ENCODE measurements at regions not wholly inside any gene's neighbourhood (a gene's known extent, or its start where the extent isn't known, plus 50 kb on each side); places are given as distances from the start of the nearest gene placed in this dataset.

GRCh38 chr12:29983851-29984250, 200.1 kb upstream of the TMTC1 start:
- dilution Hi-C loops (cut with HindIII; ENCODE audit: low sequenced_read_pairs, unreplicated experiment): no loop called here
- H4K20me1 ChIP-seq (ENCODE audit: insufficient read depth, low read length): no peaks in the 10 kb centered on the region
- WGBS, 2 experiments (ENCODE audit: extremely low coverage in 2 of 2, insufficient read length in 1 of 2): no CpG with 5 or more reads among the region's 2 CpGs
- H2AFZ ChIP-seq (replicated peaks; ENCODE audit: low read length, poor library complexity): no peak overlapping the region
- no peak overlapping the region for H2BK120ac ChIP-seq (ENCODE audit: low read depth, low read length)
- no peaks in the 10 kb centered on the region for H3K9me3 ChIP-seq (ENCODE audit: control insufficient read depth, insufficient read depth, low read length)
- no peak for DNase-seq
- no peak overlapping the region for H2AK9ac ChIP-seq (replicated peaks; ENCODE audit: low read depth, low read length, poor library complexity)
- H3K27ac ChIP-seq (ENCODE audit: insufficient read depth, low read length): no peak overlapping the region
- no peak overlapping the region for H3K4me2 ChIP-seq (ENCODE audit: low read depth, low read length)
- H2BK20ac ChIP-seq (ENCODE audit: low read depth, low read length): no peak overlapping the region
- in situ Hi-C loops (cut with MboI; ENCODE audit: low sequenced_read_pairs): no loop called here
- no peak overlapping the region for H3K23ac ChIP-seq (ENCODE audit: low read depth, low read length)
- no peak overlapping the region for H4K8ac ChIP-seq (ENCODE audit: low read depth in 2 of 2, low read length in 2 of 2)
- H3K79me1 ChIP-seq (ENCODE audit: low read depth in 1 of 2, low read length in 2 of 2): no peaks in the 10 kb centered on the region
- H3K4me1 ChIP-seq (ENCODE audit: control insufficient read depth, insufficient read depth, low read length): no peaks in the 10 kb centered on the region
- H3K9me1 ChIP-seq (ENCODE audit: insufficient read depth, low read length): no peaks in the 10 kb centered on the region
- H3K4me3 ChIP-seq (ENCODE audit: insufficient read depth, low read depth, low read length): no peak overlapping the region
- no peak overlapping the region for H4K5ac ChIP-seq (ENCODE audit: low read depth, low read length)
- CTCF ChIA-PET: no interaction called here
- H3K18ac ChIP-seq (ENCODE audit: low read depth, low read length): no peak overlapping the region
- no peak overlapping the region for H3K4ac ChIP-seq (ENCODE audit: low read depth, low read length)
- TF ChIP-seq BHLHE40 (IDR thresholded peaks at IDR 0.05; ENCODE audit: low read depth, low read length): no peak
- TF ChIP-seq SMC3 (IDR thresholded peaks at IDR 0.05; ENCODE audit: low read depth, low read length): no peak
- TF ChIP-seq CHD1 (IDR thresholded peaks at IDR 0.05; ENCODE audit: low read depth, low read length): no peak
- TF ChIP-seq NFE2L2 (IDR thresholded peaks at IDR 0.05; ENCODE audit: low read depth, low read length): no peak
- TF ChIP-seq FOS (IDR thresholded peaks at IDR 0.05; ENCODE audit: low read depth, low read length): no peak
- TF ChIP-seq MAZ (IDR thresholded peaks at IDR 0.05; ENCODE audit: borderline replicate concordance, low read depth, low read length): no peak
- no peak for TF ChIP-seq MXI1 (IDR thresholded peaks at IDR 0.05; ENCODE audit: borderline replicate concordance, low read depth, low read length)
- TF ChIP-seq RFX5 (IDR thresholded peaks at IDR 0.05; ENCODE audit: low read depth, low read length): no peak
- TF ChIP-seq CEBPB (IDR thresholded peaks at IDR 0.05; ENCODE audit: low read depth, low read length): no peak
- no peak for TF ChIP-seq MAFK (IDR thresholded peaks at IDR 0.05; ENCODE audit: low read depth, low read length)
- TF ChIP-seq POLR2A (IDR thresholded peaks at IDR 0.05; ENCODE audit: low read depth, low read length): no peak
- no peak overlapping the region for H2AK5ac ChIP-seq (ENCODE audit: low read depth, low read length)
- POLR2A ChIA-PET (ENCODE audit: unreplicated experiment): no interaction called here
- ATAC-seq (ENCODE audit: low read depth): no peak
- no peak overlapping the region for H3K14ac ChIP-seq (replicated peaks; ENCODE audit: low read depth, low read length)
- H2BK5ac ChIP-seq (ENCODE audit: low read depth, low read length, poor library complexity, severe bottlenecking): no peak overlapping the region
- no peaks in the 10 kb centered on the region for H3K27me3 ChIP-seq (ENCODE audit: control insufficient read depth, insufficient read depth, low read length)
- BruUV-seq (replicated peaks): no TSS peak
- no peak overlapping the region for H3K56ac ChIP-seq (ENCODE audit: extremely low read depth, insufficient read depth, low read length)
- H3K36me3 ChIP-seq (ENCODE audit: control insufficient read depth, insufficient read depth, low read length): no peaks in the 10 kb centered on the region
- intact Hi-C loops (cut with micrococcal nuclease): no loop called here
- H2BK15ac ChIP-seq (ENCODE audit: low read depth, low read length): no peak overlapping the region
- no peak overlapping the region for H4K91ac ChIP-seq (ENCODE audit: insufficient read depth, low read depth, low read length)
- no peak overlapping the region for H3K9ac ChIP-seq (ENCODE audit: low read depth, low read length)
